HG02840 (cell line): ENCODE measurements at regions not wholly inside any gene's neighbourhood (a gene's known extent, or its start where the extent isn't known, plus 50 kb on each side); places are given as distances from the start of the nearest gene placed in this dataset.

ENCODE experiments used
- ATAC-seq: cut with Tn5 transposase; IDR thresholded peaks from one replicate; pipeline ENCODE4 v1.9.1; 2021; ENCODE audit warnings: mild to moderate bottlenecking, moderate library complexity, moderate number of reproducible peaks; ENCODE audit not compliant: unreplicated experiment, low FRiP score

DNA sequence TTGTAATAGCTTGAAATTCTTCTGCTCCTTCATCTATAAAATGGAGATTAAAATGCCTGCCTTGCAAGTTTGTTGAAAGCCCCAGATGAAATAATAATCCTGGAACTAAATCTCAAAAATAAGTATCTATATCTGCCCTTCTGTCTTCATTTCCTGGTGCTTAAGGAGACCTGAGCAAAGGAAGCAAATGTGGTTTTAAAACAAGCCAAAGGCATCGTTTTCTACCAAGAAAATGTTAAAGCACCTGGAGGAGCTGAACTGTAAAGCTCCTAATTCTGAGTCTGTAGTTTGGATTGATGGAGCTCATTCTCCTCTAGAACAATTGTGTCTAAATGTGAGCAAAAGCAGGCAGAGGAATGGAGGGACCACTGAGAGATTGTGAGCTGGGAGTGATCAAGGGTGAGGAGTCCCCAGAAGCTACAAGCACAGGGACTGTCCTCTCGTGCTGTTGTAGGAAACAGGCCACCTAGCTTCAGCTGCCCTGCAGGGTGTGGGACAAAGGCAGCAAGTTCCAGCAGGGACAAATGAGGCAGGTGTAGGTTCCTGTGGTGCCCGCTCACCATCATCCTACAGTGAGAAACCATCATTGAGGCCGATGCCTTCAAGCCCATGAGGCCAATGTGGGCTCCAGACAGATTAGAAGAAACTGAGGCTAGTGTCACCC, 420.7 kb upstream of the TRIB2 start:
- ATAC-seq = no peak

GRCh38 chr2:12296915-12297314, 419.8 kb upstream of the TRIB2 start:
- ATAC-seq = no peak

- ATAC-seq = no peak
Measured at GRCh38 chr2:12298352-12298751, 418.4 kb upstream of the TRIB2 start.

DNA sequence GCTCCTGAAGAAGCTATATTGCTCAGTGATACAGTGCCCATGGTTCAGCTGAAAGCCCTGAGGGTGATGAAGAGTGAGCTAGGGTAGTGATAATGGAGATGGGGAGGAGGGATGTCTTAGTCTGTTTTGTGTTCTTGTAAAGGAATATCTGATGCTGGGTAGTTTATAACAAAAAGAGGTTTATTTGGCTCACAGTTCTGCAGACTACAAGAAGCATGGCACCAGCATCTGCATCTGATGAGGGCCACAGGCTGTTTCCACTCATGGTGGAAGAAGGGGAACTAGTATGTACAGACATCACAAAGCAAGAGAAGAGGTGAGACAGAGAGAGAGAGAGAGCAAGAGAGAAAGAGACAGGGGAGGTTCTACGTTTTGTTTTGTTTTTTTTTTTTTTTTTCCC, 417.3 kb upstream of the TRIB2 start:
- ATAC-seq = no peak

GRCh38 chr2:12300019-12300602, 416.6 kb upstream of the TRIB2 start:
- no peak for ATAC-seq

DNA sequence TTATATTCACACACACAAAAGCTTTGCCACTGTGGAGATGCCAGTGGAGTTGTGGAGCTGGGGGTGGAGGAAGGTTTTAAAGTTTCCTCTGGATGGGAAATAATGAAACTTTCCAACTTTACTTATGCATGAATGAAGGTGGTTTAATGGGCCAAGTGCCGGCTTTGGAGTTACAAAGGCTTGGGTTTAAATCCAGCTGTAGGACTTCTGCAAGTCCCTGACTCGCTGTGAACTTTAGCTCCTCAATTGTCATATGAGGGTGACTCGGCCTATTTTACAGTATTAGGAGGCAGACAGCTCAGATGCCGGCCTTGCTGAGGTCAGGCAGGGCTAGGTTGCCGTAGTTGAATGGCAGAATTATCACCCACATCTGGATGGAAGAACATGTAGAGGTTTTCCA, 415.8 kb upstream of the TRIB2 start:
- ATAC-seq = no peak

GRCh38 chr2:12302140-12302539, 414.6 kb upstream of the TRIB2 start:
- no peak for ATAC-seq

DNA sequence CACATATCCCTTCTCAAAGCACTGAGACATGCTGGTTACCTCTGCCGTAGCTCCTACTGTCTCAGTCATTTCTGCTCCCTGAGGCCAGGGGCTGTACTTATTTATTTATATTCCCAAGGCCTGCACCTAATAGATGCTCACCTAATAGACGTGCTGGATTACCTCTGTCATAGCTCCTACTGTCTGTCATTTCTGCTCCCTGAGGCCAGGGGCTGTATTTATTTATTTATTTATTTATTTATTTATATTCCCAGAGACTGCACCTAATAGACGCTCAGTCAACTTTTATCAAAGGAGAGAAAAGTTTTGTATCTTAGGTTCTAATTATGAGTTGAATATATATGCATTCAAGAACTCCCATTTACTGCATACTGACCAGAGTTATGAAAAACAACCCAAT, 414.0 kb upstream of the TRIB2 start:
- no peak for ATAC-seq

GRCh38 chr2:12303181-12304030, 413.3 kb upstream of the TRIB2 start:
- no peak for ATAC-seq

DNA sequence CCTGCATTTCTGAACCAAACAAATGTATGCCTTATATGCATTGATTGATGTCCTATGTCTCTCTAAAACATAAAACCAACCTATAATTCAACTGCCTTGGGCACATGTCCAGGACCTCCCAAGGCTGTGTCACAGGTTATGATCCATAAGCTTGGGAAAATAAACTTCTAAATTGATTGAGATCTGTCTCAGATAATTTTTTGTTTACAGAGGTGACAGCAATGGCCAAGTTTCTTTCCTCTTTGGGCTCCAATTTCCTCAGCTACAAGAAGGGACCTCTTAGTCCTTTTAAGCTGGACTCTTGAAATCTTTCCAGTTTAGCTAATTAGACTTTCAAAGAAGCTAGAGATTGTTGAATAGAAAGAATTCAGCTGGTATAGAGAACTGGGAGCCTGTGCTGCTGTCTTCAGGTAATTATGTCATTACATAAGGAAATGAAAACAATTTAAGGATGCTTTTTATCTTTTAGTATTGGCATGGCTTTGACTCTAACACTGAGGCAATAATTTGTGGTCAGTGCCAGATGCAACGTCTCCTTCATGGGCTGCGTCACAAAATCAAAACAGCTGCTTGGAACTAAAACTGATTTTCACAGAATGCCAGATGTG, 412.1 kb upstream of the TRIB2 start:
- ATAC-seq = no peak

GRCh38 chr2:12305931-12306330, 410.8 kb upstream of the TRIB2 start:
- ATAC-seq = no peak

GRCh38 chr2:12310399-12310798, 406.3 kb upstream of the TRIB2 start:
- no peak for ATAC-seq

DNA sequence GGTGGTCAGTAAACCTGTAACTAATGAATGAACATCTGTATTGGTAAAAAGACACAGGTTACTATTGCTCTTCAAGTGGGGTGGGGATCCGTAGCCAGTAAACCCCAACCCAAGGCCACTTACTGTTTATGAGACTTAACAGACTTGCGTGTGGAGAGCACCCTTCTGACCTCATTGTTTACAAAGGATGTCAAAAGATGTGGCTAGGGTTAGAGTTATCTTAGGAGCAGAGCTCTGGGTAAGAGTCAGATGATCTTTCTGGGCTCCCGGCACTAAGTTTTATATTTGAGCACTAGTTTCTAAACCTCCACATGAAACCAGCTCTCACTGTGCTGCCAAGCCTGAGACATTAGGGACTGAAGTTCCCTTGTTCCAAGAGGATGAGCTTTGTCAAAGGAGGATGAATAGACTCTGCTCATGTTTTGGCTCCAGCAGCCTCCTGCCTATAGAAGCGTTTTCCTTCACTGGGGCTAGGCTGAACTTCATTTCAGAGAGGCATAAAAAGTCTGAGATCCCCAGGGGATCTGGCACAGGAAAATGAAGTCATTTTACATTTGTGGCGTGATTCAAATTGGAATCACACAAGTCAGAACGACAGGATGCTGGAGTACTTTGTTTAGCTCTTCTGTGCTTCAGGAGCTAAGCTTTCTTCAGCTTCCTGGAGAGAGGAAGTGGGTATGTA, 403.1 kb upstream of the TRIB2 start:
- ATAC-seq = no peak

DNA sequence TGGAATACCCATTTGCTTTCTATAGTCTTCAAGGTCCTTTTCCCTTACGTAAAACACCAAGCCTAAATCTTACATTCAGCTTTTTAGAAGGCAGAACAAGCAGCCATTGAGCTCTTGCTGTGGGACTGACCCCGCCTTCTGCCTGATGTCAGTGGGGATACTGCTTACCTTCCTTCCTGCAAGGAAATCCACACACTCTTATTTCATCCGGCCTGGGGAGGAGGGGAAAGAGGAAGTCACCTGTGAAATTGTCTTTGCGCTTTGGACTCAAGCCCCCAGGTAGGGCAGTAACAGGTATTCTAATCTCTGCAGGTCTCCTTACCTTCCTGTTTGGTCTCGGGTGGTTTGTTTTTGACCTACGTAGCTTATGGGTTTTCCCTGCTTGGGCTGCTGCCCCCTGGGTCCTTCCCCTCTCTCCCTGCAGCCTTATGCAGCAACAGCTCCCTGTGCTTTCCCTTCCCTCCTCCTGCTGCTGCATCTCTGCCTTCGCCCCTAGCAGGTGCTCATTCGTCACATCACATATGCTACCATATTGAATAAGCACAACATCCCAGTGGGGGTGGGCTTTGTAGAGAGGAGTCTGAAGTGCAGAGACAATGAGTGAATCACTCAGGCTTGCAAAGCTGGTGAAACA, 402.5 kb upstream of the TRIB2 start:
- ATAC-seq = no peak

DNA sequence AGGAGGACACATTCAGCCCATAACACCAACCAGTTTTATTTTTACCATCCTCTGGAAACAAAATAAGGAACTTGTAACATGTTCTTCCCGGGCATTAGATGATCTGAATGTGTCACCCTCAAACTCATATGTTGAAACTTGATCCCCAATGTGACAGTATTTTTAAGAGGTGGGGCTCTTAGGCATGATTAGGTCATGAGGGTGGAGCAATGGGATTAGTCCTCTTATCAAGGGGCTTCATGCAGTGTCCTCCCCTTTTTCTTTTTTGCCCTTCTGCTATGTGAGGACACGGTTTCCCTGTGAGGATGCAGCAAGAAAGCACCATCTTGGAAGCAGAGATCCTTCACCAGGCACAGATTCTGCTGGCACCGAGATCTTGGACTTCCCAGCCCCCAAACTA, 401.5 kb upstream of the TRIB2 start:
- no peak for ATAC-seq

- no peak for ATAC-seq
Measured at GRCh38 chr2:12316476-12316875, 400.3 kb upstream of the TRIB2 start.

DNA sequence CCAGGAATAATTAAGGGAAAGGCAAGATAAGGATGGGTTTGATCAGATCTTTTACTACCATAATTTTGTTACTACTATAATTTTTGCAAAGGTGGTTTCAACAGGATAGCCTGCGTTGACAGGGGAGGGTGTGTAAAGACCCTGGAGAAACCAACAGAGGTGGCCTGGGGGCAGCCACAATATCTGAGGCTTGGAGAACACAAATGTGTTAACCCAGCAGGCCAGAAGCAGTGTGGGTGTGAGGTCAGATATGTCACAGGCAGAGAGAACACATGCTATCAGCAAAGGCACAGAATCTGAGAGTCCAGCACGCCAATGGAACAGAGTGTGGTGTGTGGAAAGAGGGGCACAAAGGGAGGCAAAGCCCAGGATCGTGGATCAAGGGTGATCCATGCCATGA, 399.4 kb upstream of the TRIB2 start:
- no peak for ATAC-seq

DNA sequence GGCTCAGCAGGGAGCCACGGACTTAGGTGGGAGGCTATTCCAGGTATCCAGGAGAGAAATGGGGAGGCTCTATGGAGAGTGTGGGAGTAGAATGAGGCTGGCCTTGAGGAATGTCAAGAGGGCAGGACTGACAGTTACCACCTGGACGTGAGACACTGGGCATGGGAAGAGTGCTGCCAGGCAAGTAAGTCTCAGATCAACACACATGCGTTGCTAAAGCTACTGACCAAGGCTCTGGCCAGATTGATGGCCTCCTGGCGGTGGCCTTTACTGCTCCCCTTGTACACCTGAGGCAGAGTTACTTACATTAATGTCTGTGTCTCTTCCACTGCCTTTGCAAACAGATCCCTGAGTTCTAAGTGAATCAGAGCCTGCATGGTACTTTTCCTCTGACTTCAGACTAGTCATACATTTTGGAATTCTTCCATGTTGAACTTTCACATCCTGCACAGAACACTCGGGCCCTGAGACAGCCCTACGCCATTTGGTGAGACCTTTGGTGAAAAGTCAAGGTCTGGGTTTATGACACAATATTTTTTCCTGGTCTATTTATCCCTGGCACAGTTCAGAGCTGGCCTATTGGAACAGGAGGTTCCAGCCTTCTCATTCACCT, 398.8 kb upstream of the TRIB2 start:
- no peak for ATAC-seq

- ATAC-seq = no peak
Measured at GRCh38 chr2:12318427-12319057, 398.2 kb upstream of the TRIB2 start.
